Left lung (tissue), 4 donors: ENCODE measurements at regions not wholly inside any gene's neighbourhood (a gene's known extent, or its start where the extent isn't known, plus 50 kb on each side); places are given as distances from the start of the nearest gene placed in this dataset.

Experiments
- ATAC-seq: fragments of 200-7000 bp; cut with Tn5 transposase; one replicate; pipeline ENCODE4 v1.9.1; 2020; ENCODE audit warnings: moderate library complexity
- DNase-seq, 4 donors: peaks; one replicate each; pipeline ENCODE4 v3.0.0-alpha.2; 2013 to 2020
- H3K27ac ChIP-seq, 2 donors: fragments of 200-600 bp; sonication (generic) in 1 of 2; one replicate each; pipeline versions ENCODE4 v1.5.0 to v1.8.0; 2020 to 2021
- H3K27me3 ChIP-seq, 2 donors: fragments of 200-600 bp; sonication (generic) in 1 of 2; one replicate each; pipeline versions ENCODE4 v1.5.0 to v1.8.0; 2020 to 2021
- H3K36me3 ChIP-seq, 2 donors: fragments of 200-600 bp; sonication (generic) in 1 of 2; one replicate each; pipeline versions ENCODE4 v1.5.0 to v1.8.0; 2020 to 2021
- H3K4me1 ChIP-seq, 2 donors: fragments of 200-600 bp; one replicate each; pipeline ENCODE4 v1.8.0; 2021
- H3K4me3 ChIP-seq, 2 donors: fragments of 200-600 bp; sonication (generic) in 1 of 2; one replicate each; pipeline versions ENCODE4 v1.5.0 to v1.8.0; 2020 to 2021; ENCODE audit warnings: mild to moderate bottlenecking in 1 of 2
- H3K9me3 ChIP-seq, 2 donors: fragments of 200-600 bp; sonication (generic) in 1 of 2; one replicate each; pipeline versions ENCODE4 v1.5.0 to v1.8.0; 2020 to 2021
- intact Hi-C, 2 donors: fragments of 100-400 bp; cut with DNase I; formaldehyde crosslinking; loops; one replicate each; pipeline versions ENCODE4 v1.11.2 to v1.14.2; 2022
- TF ChIP-seq, protein P1 (sequence below), 2 donors: fragments of 200-600 bp; sonication (generic) in 1 of 2; IDR thresholded peaks; one replicate each; pipeline versions ENCODE4 v1.5.0 to v1.8.0; 2021; ENCODE audit warnings: antibody characterized with exemption in 2 of 2
- donor health status: DM: no; HTN: yes; CAD: no.
- donor health status: DM: no; HTN: no; CAD: no.

DNA sequence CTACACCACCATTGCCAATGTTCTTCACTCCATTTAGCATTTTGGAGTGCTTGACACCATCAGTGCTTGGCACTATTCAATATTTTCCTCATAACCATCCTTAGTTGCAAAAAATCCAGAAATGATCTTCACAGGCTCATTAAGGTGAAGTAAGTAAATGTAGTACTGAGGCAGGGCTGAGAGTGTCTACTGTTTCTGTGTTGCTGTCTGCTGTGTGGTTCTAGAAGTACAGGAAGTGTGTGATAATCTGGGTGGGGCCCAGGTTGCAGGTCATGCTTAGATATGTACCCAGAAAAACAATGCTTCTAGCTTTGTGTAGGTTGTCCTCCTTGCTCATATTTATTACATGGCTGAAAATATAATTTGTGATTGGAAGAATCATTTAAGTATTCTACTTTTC, 411.8 kb upstream of the CCDC179 start:
- H3K9me3 ChIP-seq: no peaks in the 10 kb centered on the region
- H3K4me3 ChIP-seq: no peak overlapping the region
- no peak for ATAC-seq
- no peaks in the 10 kb centered on the region for H3K36me3 ChIP-seq
- intact Hi-C loops: no loop called here
- H3K4me1 ChIP-seq: no peaks in the 10 kb centered on the region
- TF ChIP-seq, protein P1, sequence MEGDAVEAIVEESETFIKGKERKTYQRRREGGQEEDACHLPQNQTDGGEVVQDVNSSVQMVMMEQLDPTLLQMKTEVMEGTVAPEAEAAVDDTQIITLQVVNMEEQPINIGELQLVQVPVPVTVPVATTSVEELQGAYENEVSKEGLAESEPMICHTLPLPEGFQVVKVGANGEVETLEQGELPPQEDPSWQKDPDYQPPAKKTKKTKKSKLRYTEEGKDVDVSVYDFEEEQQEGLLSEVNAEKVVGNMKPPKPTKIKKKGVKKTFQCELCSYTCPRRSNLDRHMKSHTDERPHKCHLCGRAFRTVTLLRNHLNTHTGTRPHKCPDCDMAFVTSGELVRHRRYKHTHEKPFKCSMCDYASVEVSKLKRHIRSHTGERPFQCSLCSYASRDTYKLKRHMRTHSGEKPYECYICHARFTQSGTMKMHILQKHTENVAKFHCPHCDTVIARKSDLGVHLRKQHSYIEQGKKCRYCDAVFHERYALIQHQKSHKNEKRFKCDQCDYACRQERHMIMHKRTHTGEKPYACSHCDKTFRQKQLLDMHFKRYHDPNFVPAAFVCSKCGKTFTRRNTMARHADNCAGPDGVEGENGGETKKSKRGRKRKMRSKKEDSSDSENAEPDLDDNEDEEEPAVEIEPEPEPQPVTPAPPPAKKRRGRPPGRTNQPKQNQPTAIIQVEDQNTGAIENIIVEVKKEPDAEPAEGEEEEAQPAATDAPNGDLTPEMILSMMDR (IDR thresholded peaks at IDR 0.05): no peak
- H3K27ac ChIP-seq: no peak overlapping the region
- no peak for DNase-seq
- H3K27me3 ChIP-seq: no peaks in the 10 kb centered on the region

DNA sequence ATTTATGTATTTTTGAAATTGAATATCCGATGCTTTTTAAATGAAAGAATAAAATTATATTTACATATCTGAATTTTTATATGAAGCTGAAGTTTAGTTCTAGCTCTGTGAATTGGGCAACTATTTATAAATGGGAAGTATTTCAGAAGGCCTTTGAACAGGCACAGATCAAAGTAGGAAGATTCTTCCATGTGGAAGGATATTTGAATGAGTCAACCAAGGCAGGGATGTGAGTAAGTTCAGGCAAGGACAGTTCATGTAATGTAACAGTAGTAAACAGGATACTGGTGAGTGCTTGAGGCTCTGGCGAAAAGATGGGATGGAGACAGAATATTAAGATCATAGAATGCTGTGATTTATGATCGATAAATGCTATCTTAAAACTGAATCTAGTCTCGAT, 417.8 kb upstream of the CCDC179 start:
- Histone ChIP-seq H3K27ac (no peak overlapping the region), H3K4me1 (no peaks in the 10 kb centered on the region), H3K27me3 (no peaks in the 10 kb centered on the region), H3K4me3 (no peak overlapping the region), H3K9me3 (no peaks in the 10 kb centered on the region), H3K36me3 (no peaks in the 10 kb centered on the region)
- DNase-seq (no peak), ATAC-seq (no peak)
- intact Hi-C loops: no loop called here
- TF ChIP-seq, protein P1 (IDR thresholded peaks at IDR 0.05): no peak

DNA sequence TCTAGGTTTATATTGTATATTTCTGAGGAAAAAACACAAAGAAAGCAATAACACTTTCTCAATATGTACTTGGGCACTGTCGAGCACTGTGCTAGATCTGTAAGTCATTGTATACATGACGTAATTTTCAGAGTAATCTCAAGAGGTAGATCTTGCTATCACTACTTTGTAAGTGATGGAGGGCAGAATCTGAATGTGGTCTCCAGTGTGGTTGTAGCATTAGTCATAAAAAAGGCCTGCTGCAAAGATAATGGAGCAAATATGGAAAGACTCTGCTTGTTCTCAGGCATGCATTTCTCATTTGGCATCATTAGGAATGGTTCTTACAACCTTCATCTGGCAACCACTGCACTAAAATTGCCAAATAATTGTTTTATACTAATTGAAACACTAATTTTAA, 419.8 kb upstream of the CCDC179 start:
- intact Hi-C loops: no loop called here
- H3K27me3 ChIP-seq: no peaks in the 10 kb centered on the region
- no peaks in the 10 kb centered on the region for H3K4me1 ChIP-seq
- no peak overlapping the region for H3K27ac ChIP-seq
- H3K36me3 ChIP-seq: no peaks in the 10 kb centered on the region
- ATAC-seq (no peak), DNase-seq (no peak)
- no peak overlapping the region for H3K4me3 ChIP-seq
- no peaks in the 10 kb centered on the region for H3K9me3 ChIP-seq
- TF ChIP-seq, protein P1 (IDR thresholded peaks at IDR 0.05): no peak

DNA sequence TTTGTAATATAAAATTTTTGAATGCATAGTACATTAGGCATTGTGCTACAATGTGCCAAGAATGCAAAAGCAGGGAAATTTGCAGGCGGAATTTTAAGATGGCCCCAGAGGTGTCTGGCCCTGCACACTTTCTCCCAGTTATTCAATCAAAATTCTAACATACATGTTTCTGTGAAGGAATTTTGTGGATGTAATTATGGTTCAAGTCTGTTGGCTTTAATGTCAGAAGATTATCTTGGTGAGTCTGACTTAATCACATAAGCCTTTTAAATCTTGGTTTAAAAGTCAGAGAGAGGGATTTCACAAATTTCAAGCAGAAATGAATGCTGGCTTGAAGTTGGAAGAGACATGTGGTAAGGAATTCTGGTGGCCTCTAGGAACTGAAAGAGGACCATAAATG, 423.4 kb upstream of the CCDC179 start:
- Histone ChIP-seq H3K9me3 (no peaks in the 10 kb centered on the region), H3K36me3 (no peaks in the 10 kb centered on the region), H3K27me3 (no peaks in the 10 kb centered on the region), H3K27ac (no peak overlapping the region), H3K4me1 (no peaks in the 10 kb centered on the region), H3K4me3 (no peak overlapping the region)
- DNase-seq (no peak), ATAC-seq (no peak)
- intact Hi-C loops: no loop called here
- TF ChIP-seq, protein P1 (IDR thresholded peaks at IDR 0.05): no peak

DNA sequence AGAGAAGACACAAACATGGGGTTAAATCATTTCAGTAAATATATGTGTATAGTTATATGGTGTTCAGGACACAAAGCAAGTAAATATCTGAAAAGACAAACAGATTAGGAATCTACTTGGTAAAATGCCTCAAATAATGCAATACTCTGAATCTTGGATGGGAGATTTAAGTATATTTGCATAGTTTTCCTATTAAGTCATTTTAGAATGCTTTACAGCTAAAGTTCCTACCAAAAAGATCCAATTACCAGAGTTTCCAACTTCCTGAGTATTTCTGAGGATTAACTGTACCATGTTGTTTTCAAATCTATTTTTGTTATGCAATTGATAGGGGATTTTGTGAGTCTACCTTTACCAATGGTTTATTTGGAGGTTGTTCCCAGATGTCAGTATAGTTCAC, 424.4 kb upstream of the CCDC179 start:
- ATAC-seq: no peak
- Histone ChIP-seq H3K27me3 (no peaks in the 10 kb centered on the region), H3K9me3 (no peaks in the 10 kb centered on the region), H3K4me3 (no peak overlapping the region), H3K4me1 (no peaks in the 10 kb centered on the region), H3K27ac (no peak overlapping the region), H3K36me3 (no peaks in the 10 kb centered on the region)
- intact Hi-C loops: no loop called here
- TF ChIP-seq, protein P1 (IDR thresholded peaks at IDR 0.05): no peak
- no peak for DNase-seq
